ENCODE measurements at regions not wholly inside any gene's neighbourhood (a gene's known extent, or its start where the extent isn't known, plus 50 kb on each side); places are given as distances from the start of the nearest gene placed in this dataset.

DNA sequence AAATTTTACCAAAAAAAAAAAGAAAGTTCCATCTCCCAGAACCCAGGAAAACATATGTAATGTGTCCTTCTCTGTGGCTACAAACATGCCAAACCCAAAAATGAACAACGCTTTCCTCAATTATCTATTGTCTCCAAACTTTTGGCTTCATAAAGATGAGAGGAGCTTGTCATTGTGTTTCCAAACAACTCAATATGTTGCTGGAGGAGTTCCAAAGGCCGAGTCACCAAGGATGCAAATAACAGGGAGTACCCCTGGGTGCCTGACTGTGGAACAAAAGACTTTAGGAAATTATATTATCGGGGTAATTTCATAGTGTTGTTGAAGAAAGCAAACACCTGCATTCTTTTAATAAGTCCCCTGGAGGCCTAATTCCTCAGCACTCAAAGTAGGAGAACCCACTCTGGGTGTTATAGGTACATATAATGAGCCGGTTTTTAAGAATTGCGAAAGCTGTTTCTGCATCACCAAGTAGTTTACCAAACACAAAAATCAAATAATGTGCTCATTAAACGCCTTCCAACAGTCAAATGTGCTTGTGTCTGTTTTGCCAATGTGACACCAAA is 206.3 kb upstream of the PRICKLE2 start:
- no peaks in the 10 kb centered on the region for H3K36me3 Mint-ChIP-seq (ENCODE audit: insufficient read depth, unreplicated experiment)
- no peak for DNase-seq
- BruUV-seq (replicated peaks), result no TSS peak
- no peak overlapping the region for H3K27ac Mint-ChIP-seq (ENCODE audit: unreplicated experiment)
- H3K4me3 Mint-ChIP-seq (ENCODE audit: low read depth, unreplicated experiment), result no peak overlapping the region
- H3K27me3 Mint-ChIP-seq (ENCODE audit: unreplicated experiment), result peaks cover 14% of the 10 kb centered on the region
- H3K9me3 Mint-ChIP-seq (ENCODE audit: low read depth, unreplicated experiment), result no peaks in the 10 kb centered on the region
- intact Hi-C loops (cut with micrococcal nuclease; ENCODE audit: unreplicated experiment), result no loop called here
- TF ChIP-seq, protein P1, sequence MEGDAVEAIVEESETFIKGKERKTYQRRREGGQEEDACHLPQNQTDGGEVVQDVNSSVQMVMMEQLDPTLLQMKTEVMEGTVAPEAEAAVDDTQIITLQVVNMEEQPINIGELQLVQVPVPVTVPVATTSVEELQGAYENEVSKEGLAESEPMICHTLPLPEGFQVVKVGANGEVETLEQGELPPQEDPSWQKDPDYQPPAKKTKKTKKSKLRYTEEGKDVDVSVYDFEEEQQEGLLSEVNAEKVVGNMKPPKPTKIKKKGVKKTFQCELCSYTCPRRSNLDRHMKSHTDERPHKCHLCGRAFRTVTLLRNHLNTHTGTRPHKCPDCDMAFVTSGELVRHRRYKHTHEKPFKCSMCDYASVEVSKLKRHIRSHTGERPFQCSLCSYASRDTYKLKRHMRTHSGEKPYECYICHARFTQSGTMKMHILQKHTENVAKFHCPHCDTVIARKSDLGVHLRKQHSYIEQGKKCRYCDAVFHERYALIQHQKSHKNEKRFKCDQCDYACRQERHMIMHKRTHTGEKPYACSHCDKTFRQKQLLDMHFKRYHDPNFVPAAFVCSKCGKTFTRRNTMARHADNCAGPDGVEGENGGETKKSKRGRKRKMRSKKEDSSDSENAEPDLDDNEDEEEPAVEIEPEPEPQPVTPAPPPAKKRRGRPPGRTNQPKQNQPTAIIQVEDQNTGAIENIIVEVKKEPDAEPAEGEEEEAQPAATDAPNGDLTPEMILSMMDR (IDR thresholded peaks at IDR 0.05; ENCODE audit: unreplicated experiment), result no peak
- CTCF ChIA-PET, result no interaction called here
- H3K4me1 Mint-ChIP-seq (ENCODE audit: low read depth, unreplicated experiment), result peaks cover under 1% of the 10 kb centered on the region

DNA sequence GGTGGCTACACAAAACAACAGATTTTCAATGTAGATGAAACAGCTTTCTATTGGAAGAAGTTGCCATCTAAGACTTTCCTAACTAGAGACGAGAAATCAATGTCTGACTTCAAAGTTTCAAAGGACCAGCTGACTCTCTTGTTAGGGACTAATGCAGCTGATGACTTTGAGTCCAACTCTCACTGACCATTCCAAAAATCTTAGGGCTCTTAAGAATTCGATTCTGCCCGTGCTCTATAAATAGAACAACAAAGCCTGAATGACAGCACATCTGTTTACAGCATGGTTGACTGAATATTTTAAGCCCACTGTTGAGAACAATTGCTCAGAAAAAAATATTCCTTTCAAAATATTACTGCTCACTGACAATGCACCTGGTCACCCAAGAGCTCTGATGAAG is 202.4 kb upstream of the PRICKLE2 start:
- BruUV-seq (replicated peaks), result no TSS peak

DNA sequence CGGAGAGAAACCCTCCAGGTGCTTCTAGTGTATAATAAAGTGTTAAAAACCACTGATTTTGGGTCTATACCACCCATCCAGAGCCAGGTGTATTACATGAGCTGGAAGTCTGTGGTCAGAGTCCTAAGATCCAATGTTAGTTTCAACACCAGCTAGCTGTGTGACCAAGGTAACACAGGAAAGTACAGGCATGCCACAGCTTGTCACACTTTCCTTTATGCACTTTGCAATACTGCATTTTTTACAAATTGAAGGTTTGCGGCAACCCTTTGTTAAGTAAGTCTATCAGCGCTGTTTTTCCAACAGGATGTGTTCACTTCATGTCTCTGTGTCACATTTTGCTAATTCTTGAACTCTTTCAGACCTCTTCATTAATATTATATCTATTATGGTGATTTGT is 201.3 kb upstream of the PRICKLE2 start:
- Mint-ChIP-seq H3K36me3 (ENCODE audit: insufficient read depth, unreplicated experiment) (no peaks in the 10 kb centered on the region), H3K4me3 (ENCODE audit: low read depth, unreplicated experiment) (no peak overlapping the region), H3K27ac (ENCODE audit: unreplicated experiment) (no peak overlapping the region), H3K27me3 (ENCODE audit: unreplicated experiment) (peaks cover 14% of the 10 kb centered on the region), H3K9me3 (ENCODE audit: low read depth, unreplicated experiment) (no peaks in the 10 kb centered on the region), H3K4me1 (ENCODE audit: low read depth, unreplicated experiment) (no peaks in the 10 kb centered on the region)
- TF ChIP-seq, protein P1 (IDR thresholded peaks at IDR 0.05; ENCODE audit: unreplicated experiment), result no peak
- no TSS peak for BruUV-seq (replicated peaks)
- no peak for DNase-seq
- CTCF ChIA-PET, result interaction anchor here (1.4 kb wide), 1 partner anchor 21 kb away, joined by 3 read pairs; no protein-coding TSS in a partner anchor
- intact Hi-C loops (cut with micrococcal nuclease; ENCODE audit: unreplicated experiment), result no loop called here

More for the DNA sequence above, 202.4 kb upstream of the PRICKLE2 start:
- no peaks in the 10 kb centered on the region for H3K4me1 Mint-ChIP-seq (ENCODE audit: low read depth, unreplicated experiment)
- intact Hi-C loops (cut with micrococcal nuclease; ENCODE audit: unreplicated experiment), result no loop called here
- no peaks in the 10 kb centered on the region for H3K36me3 Mint-ChIP-seq (ENCODE audit: insufficient read depth, unreplicated experiment)
- no peaks in the 10 kb centered on the region for H3K9me3 Mint-ChIP-seq (ENCODE audit: low read depth, unreplicated experiment)
- H3K27me3 Mint-ChIP-seq (ENCODE audit: unreplicated experiment), result peaks cover 14% of the 10 kb centered on the region
- H3K27ac Mint-ChIP-seq (ENCODE audit: unreplicated experiment), result no peak overlapping the region
- H3K4me3 Mint-ChIP-seq (ENCODE audit: low read depth, unreplicated experiment), result no peak overlapping the region
- TF ChIP-seq, protein P1 (IDR thresholded peaks at IDR 0.05; ENCODE audit: unreplicated experiment), result no peak
- CTCF ChIA-PET, result interaction anchor here (1.4 kb wide), 1 partner anchor 22 kb away, joined by 3 read pairs; no protein-coding TSS in a partner anchor
- DNase-seq, result no peak

DNA sequence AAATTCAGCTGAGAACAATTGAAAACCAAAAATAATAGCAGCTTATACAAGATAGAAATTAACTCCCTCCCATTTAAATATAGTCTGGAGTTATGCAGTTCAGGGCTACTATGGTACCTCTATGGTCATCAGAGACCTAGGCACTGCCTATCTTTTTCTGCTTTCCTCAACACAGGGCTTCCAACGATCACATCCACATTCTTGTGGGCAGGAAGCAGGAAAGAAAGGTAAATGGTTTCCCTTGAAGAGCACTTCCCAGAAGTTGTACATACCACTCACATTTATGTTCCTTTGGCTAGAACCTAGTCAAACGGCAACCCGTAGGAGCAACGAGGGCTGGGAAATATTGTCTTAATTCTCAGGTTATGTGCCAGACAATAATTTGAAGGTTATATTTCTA is 197.7 kb upstream of the PRICKLE2 start:
- BruUV-seq (replicated peaks), result no TSS peak
- CTCF ChIA-PET, result no interaction called here

More for the DNA sequence above, 197.7 kb upstream of the PRICKLE2 start:
- H3K9me3 Mint-ChIP-seq (ENCODE audit: low read depth, unreplicated experiment), result no peaks in the 10 kb centered on the region
- intact Hi-C loops (cut with micrococcal nuclease; ENCODE audit: unreplicated experiment), result no loop called here
- no peak overlapping the region for H3K4me3 Mint-ChIP-seq (ENCODE audit: low read depth, unreplicated experiment)
- DNase-seq, result no peak
- peaks cover 7% of the 10 kb centered on the region for H3K27me3 Mint-ChIP-seq (ENCODE audit: unreplicated experiment)
- no peaks in the 10 kb centered on the region for H3K4me1 Mint-ChIP-seq (ENCODE audit: low read depth, unreplicated experiment)
- H3K27ac Mint-ChIP-seq (ENCODE audit: unreplicated experiment), result no peak overlapping the region
- no peaks in the 10 kb centered on the region for H3K36me3 Mint-ChIP-seq (ENCODE audit: insufficient read depth, unreplicated experiment)
- TF ChIP-seq, protein P1 (IDR thresholded peaks at IDR 0.05; ENCODE audit: unreplicated experiment), result no peak
